GM19328 (cell line): ENCODE measurements at regions not wholly inside any gene's neighbourhood (a gene's known extent, or its start where the extent isn't known, plus 50 kb on each side); places are given as distances from the start of the nearest gene placed in this dataset.
"Not testable (repeated sequence)": the region's sequence is repeated elsewhere in the genome, so short reads cannot be mapped to it uniquely, and the experiment has no call there.

Experiments used
- ATAC-seq: cut with Tn5 transposase; IDR thresholded peaks from one replicate; pipeline ENCODE4 v1.9.1; 2021; ENCODE audit warnings: mild to moderate bottlenecking, moderate library complexity; ENCODE audit not compliant: unreplicated experiment

DNA sequence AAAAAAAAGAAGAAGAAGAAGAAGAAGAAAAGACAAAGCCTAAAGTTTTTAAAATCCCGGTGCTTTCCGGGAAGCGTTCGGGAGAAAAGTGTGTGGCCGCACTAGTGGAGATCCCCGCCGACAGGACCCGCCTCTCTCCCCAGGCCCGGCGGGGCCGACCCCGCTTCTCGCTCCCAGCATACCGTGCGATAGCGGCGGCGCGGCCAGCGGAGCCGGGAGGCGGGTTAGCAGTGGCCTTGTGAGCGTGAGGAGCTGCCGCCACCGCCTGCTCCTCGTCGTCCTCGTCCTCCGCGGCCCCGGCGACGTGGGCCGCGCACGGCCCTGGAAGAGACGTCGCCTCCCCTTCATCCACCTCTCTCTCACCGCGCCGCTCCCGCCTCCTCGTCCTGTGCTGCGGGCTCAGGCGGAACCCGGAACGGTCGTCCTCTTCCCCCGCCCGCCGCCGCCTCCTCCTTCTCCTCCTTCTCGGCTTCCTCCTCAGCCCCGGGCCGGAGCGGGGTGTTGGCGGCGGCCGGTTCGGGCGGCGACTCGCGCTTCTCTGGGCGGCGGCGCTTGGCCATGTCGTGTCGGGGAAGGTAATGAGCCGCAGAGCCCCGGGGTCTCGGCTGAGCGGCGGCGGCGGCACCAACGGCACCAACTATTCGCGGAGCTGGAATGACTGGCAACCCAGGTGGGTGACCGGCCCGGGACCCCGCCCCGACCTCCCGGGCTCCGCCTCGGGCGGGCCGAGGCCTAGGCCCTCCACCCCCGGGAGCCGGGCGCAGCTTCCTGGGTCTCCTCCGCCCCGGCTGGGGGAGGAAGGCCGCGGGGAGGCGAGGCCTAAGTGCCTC lies 62.6 kb upstream of the CDR2 start:
- ATAC-seq: peak; percentile 70

DNA sequence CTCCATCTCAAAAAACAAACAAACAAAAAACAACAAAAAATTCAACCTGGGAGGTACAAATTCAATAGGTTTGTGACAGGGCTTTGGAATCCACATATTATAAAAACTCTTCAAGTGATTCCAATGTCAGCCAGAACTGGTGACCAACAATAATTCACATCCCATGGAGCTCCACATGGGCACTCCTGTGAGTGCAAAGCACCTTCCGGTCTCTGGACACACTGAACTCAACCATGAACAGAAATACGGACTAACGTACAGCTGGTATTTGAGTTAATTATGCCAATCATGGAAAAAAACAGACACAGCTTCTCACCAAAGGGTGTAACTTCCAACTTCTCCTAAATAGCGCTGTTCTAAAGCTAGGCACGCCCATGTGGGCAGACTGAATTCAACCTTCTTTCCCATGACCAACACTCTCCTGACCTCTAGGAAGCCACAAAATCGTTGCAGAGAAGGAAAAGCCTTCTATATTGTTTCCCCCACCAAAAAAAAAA lies 62.0 kb upstream of the CDR2 start:
- peak; percentile 24 for ATAC-seq

GRCh38 chr16:22431314-22431713 lies 56.9 kb upstream of the CDR2 start:
- ATAC-seq: not testable (repeated sequence)

- ATAC-seq: no peak
Measured at GRCh38 chr16:22428654-22429053, 54.2 kb upstream of the CDR2 start.

DNA sequence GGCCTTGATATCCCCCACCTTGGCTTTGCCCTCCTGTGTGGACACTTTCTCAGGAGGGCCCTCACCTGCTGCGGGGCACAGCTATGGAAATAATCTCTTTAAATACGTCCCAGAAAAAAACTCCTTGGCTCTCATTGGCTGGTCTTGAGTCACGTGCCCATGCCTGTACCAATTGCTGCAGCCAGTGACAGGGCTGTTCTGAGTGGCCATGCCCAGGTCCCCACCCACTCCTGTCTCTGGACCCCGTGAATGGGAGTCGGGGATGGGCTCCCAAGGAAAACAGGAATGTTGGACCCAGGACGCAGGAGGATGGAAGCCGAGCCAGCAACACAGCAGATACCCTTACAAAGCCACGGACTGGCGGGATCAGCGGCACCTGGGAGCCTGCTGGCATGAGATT lies 53.1 kb upstream of the CDR2 start:
- ATAC-seq: no peak

DNA sequence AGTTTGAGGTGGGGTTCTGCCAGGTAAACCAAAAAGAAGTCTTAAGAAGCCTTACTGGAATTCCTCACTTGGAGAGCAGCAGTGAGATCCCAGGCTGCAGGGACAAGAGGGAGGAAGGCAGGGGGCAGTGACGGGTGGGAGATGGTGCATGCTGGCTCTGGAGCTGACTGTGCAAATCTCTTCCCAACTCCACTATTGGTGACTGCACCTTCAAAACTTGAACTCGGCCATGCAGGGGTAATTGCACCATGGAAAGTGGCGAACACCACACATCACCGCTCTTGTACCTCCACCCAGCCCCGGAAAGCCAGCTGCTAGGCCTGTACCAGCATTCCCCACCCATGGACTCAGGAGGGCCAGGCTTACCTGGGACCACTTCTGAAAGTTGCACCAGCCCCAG lies 51.4 kb upstream of the CDR2 start:
- ATAC-seq: no peak

DNA sequence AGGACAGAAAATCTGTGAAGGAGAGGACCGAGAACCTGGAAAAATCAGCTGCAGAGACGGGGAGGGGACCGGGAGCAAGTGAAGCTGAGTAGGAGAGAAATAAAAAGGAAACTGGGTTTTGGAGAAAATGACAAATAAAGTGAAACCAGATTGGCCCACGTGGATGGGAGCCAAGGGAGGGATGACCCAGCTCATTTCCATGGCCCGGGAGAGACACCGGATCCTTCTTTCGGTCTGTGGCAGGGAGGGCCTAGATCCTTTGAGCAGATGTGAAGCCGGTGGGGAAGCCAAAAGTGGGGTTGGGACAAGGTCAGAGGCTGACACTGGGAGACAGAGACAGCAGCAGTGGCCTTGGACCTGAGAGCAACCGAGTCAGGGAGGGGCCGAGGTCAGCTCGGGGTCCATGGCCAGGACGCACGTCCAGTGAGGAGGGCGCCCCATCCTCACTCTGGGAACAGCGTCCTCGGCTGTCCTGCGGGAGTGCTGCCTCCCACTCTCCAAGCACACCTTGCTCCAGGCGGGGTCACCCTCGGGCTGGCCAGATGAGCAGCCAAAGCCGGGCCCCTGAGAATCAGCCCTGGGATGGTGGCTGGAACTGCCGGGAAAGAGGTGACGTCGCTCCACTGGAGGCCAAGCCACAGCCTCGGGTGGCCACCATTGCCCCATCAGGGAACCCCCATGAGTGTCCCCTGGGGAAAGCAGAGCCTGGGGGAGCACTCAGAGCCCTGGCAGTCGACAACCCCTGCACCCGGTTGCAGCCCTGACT lies 50.8 kb upstream of the CDR2 start:
- ATAC-seq: no peak

GRCh38 chr16:22424161-22424937 lies 49.9 kb upstream of the CDR2 start:
- ATAC-seq: no peak
